Neuronal stem cell (in vitro differentiated cells): ENCODE measurements at regions not wholly inside any gene's neighbourhood (a gene's known extent, or its start where the extent isn't known, plus 50 kb on each side); places are given as distances from the start of the nearest gene placed in this dataset.
"Not testable (repeated sequence)": the region's sequence is repeated elsewhere in the genome, so short reads cannot be mapped to it uniquely, and the experiment has no call there.

Experiments
- DNase-seq: peaks from one replicate; pipeline ENCODE4 v3.0.0-alpha.2; 2013; ENCODE audit warnings: low spot score
- H2AFZ ChIP-seq: one replicate; pipeline ENCODE4 v1.6.1; 2013; ENCODE audit warnings: mild to moderate bottlenecking, low read length, inconsistent platforms
- H2AK5ac ChIP-seq: 2 replicates; pipeline ENCODE4 v1.6.1; 2013; ENCODE audit warnings: low read depth, mild to moderate bottlenecking, inconsistent platforms, low read length, moderate library complexity, mixed read lengths
- H2BK120ac ChIP-seq: 2 replicates; pipeline ENCODE4 v1.6.1; 2013; ENCODE audit warnings: low read depth, mild to moderate bottlenecking, inconsistent platforms, low read length, moderate library complexity, mixed read lengths
- H2BK12ac ChIP-seq: one replicate; pipeline ENCODE4 v1.6.1; 2013; ENCODE audit warnings: low read length, inconsistent platforms
- H2BK15ac ChIP-seq: 2 replicates; pipeline ENCODE4 v1.6.1; 2013; ENCODE audit warnings: mild to moderate bottlenecking, low read length, inconsistent platforms, mixed read lengths
- H2BK5ac ChIP-seq: one replicate; pipeline ENCODE4 v1.6.1; 2013; ENCODE audit warnings: inconsistent platforms, mild to moderate bottlenecking, low read length, moderate library complexity
- H3K14ac ChIP-seq: one replicate; pipeline ENCODE4 v1.6.1; 2013; ENCODE audit warnings: low read length, inconsistent platforms
- H3K18ac ChIP-seq: 2 replicates; pipeline ENCODE4 v1.6.1; 2013; ENCODE audit warnings: low read length, inconsistent platforms
- H3K23ac ChIP-seq: 2 replicates; pipeline ENCODE4 v1.6.1; 2013; ENCODE audit warnings: low read depth, mild to moderate bottlenecking, mixed read lengths, low read length, inconsistent platforms; ENCODE audit not compliant: poor library complexity
- H3K27ac ChIP-seq: replicated peaks from 3 replicates; pipeline ENCODE4 v1.5.1; 2013; ENCODE audit warnings: low read length, inconsistent platforms
- H3K27me3 ChIP-seq, 3 experiments: 2 replicates each; pipeline ENCODE4 v1.6.1; 2013; ENCODE audit warnings: low read length in 3 of 3, mild to moderate bottlenecking in 2 of 3, inconsistent platforms in 1 of 3, low read depth in 1 of 3, mixed read lengths in 1 of 3, moderate library complexity in 1 of 3; ENCODE audit not compliant: control insufficient read depth in 3 of 3, insufficient read depth in 3 of 3
- H3K36me3 ChIP-seq, 2 donors: replicated peaks in 1 of 2; 2 replicates each; pipeline ENCODE4 v1.6.1; 2013; ENCODE audit warnings: low read length in 2 of 2; ENCODE audit not compliant: control insufficient read depth in 2 of 2, insufficient read depth in 2 of 2
- H3K4ac ChIP-seq: 2 replicates; pipeline ENCODE4 v1.6.1; 2013; ENCODE audit warnings: inconsistent platforms, mild to moderate bottlenecking, low read length, moderate library complexity
- H3K4me1 ChIP-seq, 2 donors: 1 replicate in 1 of 2; 2 replicates in 1 of 2; pipeline ENCODE4 v1.6.1; 2013; ENCODE audit warnings: low read length in 2 of 2, low read depth in 1 of 2; ENCODE audit not compliant: control insufficient read depth in 2 of 2, insufficient read depth in 1 of 2
- H3K4me2 ChIP-seq: one replicate; pipeline ENCODE4 v1.6.1; 2013; ENCODE audit warnings: mild to moderate bottlenecking, low read length, inconsistent platforms; ENCODE audit not compliant: insufficient read depth, poor library complexity, severe bottlenecking
- H3K4me3 ChIP-seq, 2 donors: 2 replicates each; pipeline ENCODE4 v1.5.1; 2013; ENCODE audit warnings: low read length in 2 of 2, mild to moderate bottlenecking in 2 of 2, inconsistent platforms in 1 of 2, moderate library complexity in 1 of 2
- H3K79me1 ChIP-seq: one replicate; pipeline ENCODE4 v1.6.1; 2013; ENCODE audit warnings: low read depth, mild to moderate bottlenecking, inconsistent platforms, low read length, moderate library complexity
- H3K9ac ChIP-seq: one replicate; pipeline ENCODE4 v1.6.1; 2013; ENCODE audit warnings: mild to moderate bottlenecking, low read depth, low read length, inconsistent platforms; ENCODE audit not compliant: poor library complexity
- H3K9me3 ChIP-seq, 2 donors: replicated peaks in 1 of 2; 2 replicates each; pipeline versions ENCODE3 to v1.6.1; 2013; ENCODE audit warnings: low read length in 2 of 2, mild to moderate bottlenecking in 2 of 2, inconsistent platforms in 1 of 2, low read depth in 1 of 2, mixed read lengths in 1 of 2, moderate library complexity in 1 of 2; ENCODE audit not compliant: control insufficient read depth in 2 of 2, insufficient read depth in 1 of 2
- H4K8ac ChIP-seq: one replicate; pipeline ENCODE4 v1.6.1; 2013; ENCODE audit warnings: low read depth, mild to moderate bottlenecking, inconsistent platforms, low read length, moderate library complexity
- H4K91ac ChIP-seq: one replicate; pipeline ENCODE4 v1.6.1; 2013; ENCODE audit warnings: low read length, low read depth, mild to moderate bottlenecking, inconsistent platforms; ENCODE audit not compliant: poor library complexity
- WGBS, 2 donors: extraction: QIAGEN DNeasy Blood & Tissue Kit; methylation state at CpG; one replicate each; pipeline ENCODE4 v1.1.7; 2013; ENCODE audit warnings: missing lambda C conversion rate in 2 of 2, mixed read lengths in 1 of 2; ENCODE audit not compliant: insufficient read length in 2 of 2, insufficient replicate concordance in 1 of 2; ENCODE audit errors: extremely low coverage in 2 of 2; 5-methylcytosine and 5-hydroxymethylcytosine counted together

DNA sequence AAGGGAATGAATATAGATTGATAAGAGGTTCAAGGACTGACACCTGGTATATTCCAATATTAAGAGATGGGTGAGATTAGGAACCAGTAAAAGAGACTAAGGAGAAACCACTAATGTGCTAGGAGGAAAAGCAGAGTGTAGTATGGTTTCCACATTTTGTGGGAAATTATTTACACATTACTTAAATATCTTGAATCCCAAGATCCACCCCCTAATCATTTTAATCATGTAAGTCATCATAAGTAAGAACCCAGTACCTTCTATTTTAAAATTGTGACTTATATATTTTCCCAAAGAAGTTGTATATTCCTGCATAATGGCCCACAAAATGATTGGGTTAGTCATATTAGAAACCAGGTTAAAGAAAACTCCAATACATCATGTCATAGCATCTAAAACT is 122.0 kb upstream of the PRSS12 start:
- H4K8ac ChIP-seq, H2BK12ac ChIP-seq, H3K14ac ChIP-seq, H3K79me1 ChIP-seq, H3K4me2 ChIP-seq, H3K4ac ChIP-seq, H2BK120ac ChIP-seq, H3K18ac ChIP-seq, H2AFZ ChIP-seq, H4K91ac ChIP-seq, H3K4me3 ChIP-seq, H2AK5ac ChIP-seq, DNase-seq, H3K9ac ChIP-seq, H3K9me3 ChIP-seq, H2BK15ac ChIP-seq, H3K23ac ChIP-seq, H3K27ac ChIP-seq, H3K36me3 ChIP-seq, H3K4me1 ChIP-seq, H3K27me3 ChIP-seq, H2BK5ac ChIP-seq: not testable (repeated sequence)

DNA sequence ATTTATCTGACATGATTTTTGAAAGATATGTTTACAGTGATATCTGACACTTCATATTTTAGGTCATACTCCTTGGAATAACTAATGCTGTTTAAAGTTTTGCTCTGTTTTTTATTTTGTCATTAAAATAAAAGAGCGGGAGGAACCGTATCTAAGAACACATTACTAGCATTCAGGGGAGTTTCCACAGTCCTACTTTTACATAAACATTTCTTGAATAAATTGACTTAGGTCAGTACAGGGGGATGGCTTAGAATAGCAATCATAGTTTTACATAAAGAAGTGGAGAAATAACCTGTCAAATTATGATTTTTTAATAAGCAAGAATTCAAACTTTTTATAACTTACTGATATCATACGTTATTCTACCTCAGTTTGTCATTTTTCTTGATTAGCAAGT is 123.1 kb upstream of the PRSS12 start:
- not testable (repeated sequence) for H3K27ac ChIP-seq, H3K23ac ChIP-seq, H3K9me3 ChIP-seq, H2AFZ ChIP-seq, H3K4ac ChIP-seq, H3K4me3 ChIP-seq, H2BK15ac ChIP-seq, H3K9ac ChIP-seq, H2AK5ac ChIP-seq, H3K36me3 ChIP-seq, H3K27me3 ChIP-seq, H2BK12ac ChIP-seq, DNase-seq, H3K18ac ChIP-seq, H3K14ac ChIP-seq, H2BK5ac ChIP-seq, H3K79me1 ChIP-seq, H4K8ac ChIP-seq, H3K4me1 ChIP-seq, H4K91ac ChIP-seq, H2BK120ac ChIP-seq, H3K4me2 ChIP-seq
- no CpG with 5 or more reads among the region's 3 CpGs for WGBS, 2 donors

- H3K4ac ChIP-seq, H3K4me2 ChIP-seq, H2BK12ac ChIP-seq, H3K9ac ChIP-seq, H3K27ac ChIP-seq, H3K18ac ChIP-seq, H3K79me1 ChIP-seq, H2BK120ac ChIP-seq, DNase-seq, H3K4me1 ChIP-seq, H3K36me3 ChIP-seq, H4K91ac ChIP-seq, H4K8ac ChIP-seq, H2AK5ac ChIP-seq, H3K23ac ChIP-seq, H3K14ac ChIP-seq, H2BK5ac ChIP-seq, H2BK15ac ChIP-seq, H3K27me3 ChIP-seq, H3K9me3 ChIP-seq, H2AFZ ChIP-seq, H3K4me3 ChIP-seq: not testable (repeated sequence)
Measured at GRCh38 chr4:118477826-118478225, 125.0 kb upstream of the PRSS12 start.

DNA sequence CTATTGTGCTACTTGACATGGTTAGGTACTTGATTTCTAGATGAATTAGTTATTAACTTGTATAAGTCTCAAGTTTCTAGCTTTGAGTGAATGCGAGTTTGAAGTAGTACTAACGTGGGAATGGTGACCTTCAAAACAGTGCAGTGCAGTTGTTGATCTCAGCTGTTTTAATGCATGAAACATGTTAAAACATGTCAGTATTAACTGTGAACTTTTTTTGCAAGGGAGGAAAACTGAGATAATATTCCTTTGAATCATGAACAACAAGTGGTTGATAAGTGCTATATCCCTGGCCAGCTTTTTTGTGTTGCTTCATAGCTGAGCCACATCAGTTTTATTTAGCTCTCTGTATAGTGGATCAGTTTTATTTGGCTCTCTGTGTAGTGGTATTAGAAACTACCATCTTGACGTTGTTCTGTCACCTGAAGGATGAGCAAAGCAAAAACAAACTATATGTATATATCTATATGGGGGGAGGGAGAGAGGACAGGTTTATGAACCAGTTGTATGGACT is 133.1 kb upstream of the PRSS12 start:
- H3K4me3 ChIP-seq, H3K79me1 ChIP-seq, H3K27ac ChIP-seq, H3K4me2 ChIP-seq, H2BK120ac ChIP-seq, DNase-seq, H3K14ac ChIP-seq, H3K4ac ChIP-seq, H3K9me3 ChIP-seq, H2BK5ac ChIP-seq, H2BK15ac ChIP-seq, H3K36me3 ChIP-seq, H3K9ac ChIP-seq, H3K18ac ChIP-seq, H4K91ac ChIP-seq, H2AFZ ChIP-seq, H3K27me3 ChIP-seq, H2AK5ac ChIP-seq, H3K23ac ChIP-seq, H4K8ac ChIP-seq, H2BK12ac ChIP-seq, H3K4me1 ChIP-seq: not testable (repeated sequence)
- WGBS, 2 donors, result no CpG with 5 or more reads among the region's 3 CpGs
